ENCODE measurements at regions not wholly inside any gene's neighbourhood (a gene's known extent, or its start where the extent isn't known, plus 50 kb on each side); places are given as distances from the start of the nearest gene placed in this dataset.
A peak's percentile ranks its signal among the peaks of the same experiment; 100 is the strongest.
"Not testable (repeated sequence)": the region's sequence is repeated elsewhere in the genome, so short reads cannot be mapped to it uniquely, and the experiment has no call there.

GRCh38 chr6:121780325-121781321 lies 345.2 kb downstream of the GJA1 start:
- peak; percentile 97 for ATAC-seq (ENCODE audit: low FRiP score)
- no peak for DNase-seq (ENCODE audit: low spot score)
- TF ChIP-seq CTCF (IDR thresholded peaks at IDR 0.05): no peak

GRCh38 chr6:121791396-121792315 lies 356.2 kb downstream of the GJA1 start:
- TF ChIP-seq CTCF (IDR thresholded peaks at IDR 0.05): no peak
- ATAC-seq (ENCODE audit: low FRiP score): no peak
- DNase-seq (ENCODE audit: low spot score): no peak

GRCh38 chr6:121794630-121795029 lies 359.2 kb downstream of the GJA1 start:
- DNase-seq (ENCODE audit: low spot score) (no peak), ATAC-seq (ENCODE audit: low FRiP score) (peak; percentile 48)
- TF ChIP-seq CTCF (IDR thresholded peaks at IDR 0.05): no peak

- not testable (repeated sequence) for DNase-seq (ENCODE audit: low spot score); ATAC-seq (ENCODE audit: low FRiP score)
Observed at GRCh38 chr6:121797598-121797997, 362.2 kb downstream of the GJA1 start.

GRCh38 chr6:121798126-121798525 lies 362.7 kb downstream of the GJA1 start:
- DNase-seq (ENCODE audit: low spot score); ATAC-seq (ENCODE audit: low FRiP score): not testable (repeated sequence)

- no peak for DNase-seq (ENCODE audit: low spot score)
- no peak for TF ChIP-seq CTCF (IDR thresholded peaks at IDR 0.05)
- no peak for ATAC-seq (ENCODE audit: low FRiP score)
Observed at GRCh38 chr6:121799574-121799973, 364.1 kb downstream of the GJA1 start.

GRCh38 chr6:121800047-121800446 lies 364.6 kb downstream of the GJA1 start:
- TF ChIP-seq CTCF (IDR thresholded peaks at IDR 0.05): no peak
- ATAC-seq (ENCODE audit: low FRiP score) (no peak), DNase-seq (ENCODE audit: low spot score) (no peak)

All from omental fat pad (tissue), 3 donors.